Peyer's patch (tissue), 4 donors: ENCODE measurements at regions not wholly inside any gene's neighbourhood (a gene's known extent, or its start where the extent isn't known, plus 50 kb on each side); places are given as distances from the start of the nearest gene placed in this dataset.

Experiments used
- POLR2A ChIP-seq, 2 donors: fragments of 450-650 bp; IDR thresholded peaks; one replicate each; pipeline ENCODE4 v1.5.1; 2017; ENCODE audit warnings: antibody characterized with exemption in 2 of 2, mild to moderate bottlenecking in 2 of 2, moderate library complexity in 2 of 2
- TF ChIP-seq, protein P1 (sequence below), 6 experiments: fragments of 450-650 bp in 4 of 6; fragments of 200-600 bp in 2 of 6; sonication (generic) in 1 of 6; IDR thresholded peaks; one replicate each; pipeline ENCODE4 v1.5.1; 2017 to 2019; ENCODE audit warnings: antibody characterized with exemption in 6 of 6, mild to moderate bottlenecking in 3 of 6, moderate library complexity in 1 of 6

DNA sequence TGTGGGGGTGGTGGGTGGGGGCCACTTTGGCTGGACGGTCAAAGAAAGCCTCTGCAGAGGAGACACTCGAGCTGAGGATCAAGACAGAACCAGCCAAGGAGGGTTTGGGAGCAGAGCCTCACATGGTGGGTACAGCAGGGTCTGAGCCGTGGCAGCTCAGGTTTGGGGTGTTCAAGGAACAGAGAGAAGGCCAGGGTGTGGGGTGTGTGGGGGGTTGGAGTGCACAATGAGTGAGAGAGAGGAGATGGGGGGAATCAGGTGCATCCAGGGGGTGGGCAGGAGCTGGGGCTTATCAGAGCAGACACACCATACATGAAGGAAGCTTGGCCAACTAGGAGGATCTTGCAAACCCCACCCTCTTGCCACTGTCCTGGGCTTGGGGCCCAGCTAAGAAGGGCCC, 140.0 kb downstream of the NSG2 start:
- TF ChIP-seq, protein P1, sequence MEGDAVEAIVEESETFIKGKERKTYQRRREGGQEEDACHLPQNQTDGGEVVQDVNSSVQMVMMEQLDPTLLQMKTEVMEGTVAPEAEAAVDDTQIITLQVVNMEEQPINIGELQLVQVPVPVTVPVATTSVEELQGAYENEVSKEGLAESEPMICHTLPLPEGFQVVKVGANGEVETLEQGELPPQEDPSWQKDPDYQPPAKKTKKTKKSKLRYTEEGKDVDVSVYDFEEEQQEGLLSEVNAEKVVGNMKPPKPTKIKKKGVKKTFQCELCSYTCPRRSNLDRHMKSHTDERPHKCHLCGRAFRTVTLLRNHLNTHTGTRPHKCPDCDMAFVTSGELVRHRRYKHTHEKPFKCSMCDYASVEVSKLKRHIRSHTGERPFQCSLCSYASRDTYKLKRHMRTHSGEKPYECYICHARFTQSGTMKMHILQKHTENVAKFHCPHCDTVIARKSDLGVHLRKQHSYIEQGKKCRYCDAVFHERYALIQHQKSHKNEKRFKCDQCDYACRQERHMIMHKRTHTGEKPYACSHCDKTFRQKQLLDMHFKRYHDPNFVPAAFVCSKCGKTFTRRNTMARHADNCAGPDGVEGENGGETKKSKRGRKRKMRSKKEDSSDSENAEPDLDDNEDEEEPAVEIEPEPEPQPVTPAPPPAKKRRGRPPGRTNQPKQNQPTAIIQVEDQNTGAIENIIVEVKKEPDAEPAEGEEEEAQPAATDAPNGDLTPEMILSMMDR (IDR thresholded peaks at IDR 0.05): no peak
- TF ChIP-seq POLR2A (IDR thresholded peaks at IDR 0.05): no peak
